K562 (cell line): ENCODE measurements at regions not wholly inside any gene's neighbourhood (a gene's known extent, or its start where the extent isn't known, plus 50 kb on each side); places are given as distances from the start of the nearest gene placed in this dataset.
A peak's percentile ranks its signal among the peaks of the same experiment; 100 is the strongest.

Experiments used
- ATAC-seq: fragments of 200-7000 bp; cut with Tn5 transposase; 3 replicates; pipeline ENCODE4 v1.9.1; 2020; ENCODE audit warnings: moderate library complexity
- BruUV-seq: library from RNA; stranded (reverse); fragments of 400-500 nt; replicated peaks from 2 replicates; lab custom pipeline; 2021; lab: Mats Ljungman, UMichigan
- CTCF ChIA-PET: fragments of 300-600 bp; formaldehyde crosslinking; extraction: SDS; loops from one replicate; lab custom pipeline; 2021; ENCODE audit warnings: low intra/inter-chr PET ratio; lab: Yijun Ruan, JAX
- POLR2A ChIA-PET: fragments of 300-600, 350-650 bp; sonication (Branson Sonifier 250); formaldehyde crosslinking; extraction: SDS; loops from one replicate; lab custom pipeline; 2021; ENCODE audit warnings: antibody characterized with exemption, inconsistent platforms; lab: Yijun Ruan, JAX
- DNase-seq, 4 experiments: peaks; one replicate each; pipeline versions ENCODE4 v3.0.0 to v3.0.0-alpha.2; 2011 to 2018; ENCODE audit warnings: low spot score in 3 of 4, mixed read lengths in 3 of 4; ENCODE audit errors: extremely low read depth in 1 of 4
- FAIRE-seq: peaks from 2 replicates; lab custom pipeline; 2011; peaks lifted over from hg19 to GRCh38; lab: Jason Lieb, UNC
- H2AFZ ChIP-seq: 2 replicates; pipeline ENCODE4 v1.6.0; 2011; ENCODE audit warnings: low read depth, low read length, control low read depth, inconsistent platforms
- H3K27ac ChIP-seq: fragments of 200-600 bp; 3 replicates; pipeline ENCODE4 v1.8.0; 2011; ENCODE audit warnings: low read depth, mild to moderate bottlenecking, control low read depth, inconsistent platforms, low read length, moderate library complexity, mixed read lengths; ENCODE audit errors: extremely low read depth
- H3K27me3 ChIP-seq, 2 experiments: fragments of 300-600 bp in 1 of 2; 2 replicates in 1 of 2; 3 replicates in 1 of 2; pipeline versions ENCODE4 v1.6.0 to v1.8.0; 2011; ENCODE audit warnings: inconsistent platforms in 2 of 2, low read length in 2 of 2, mild to moderate bottlenecking in 1 of 2, mixed read lengths in 1 of 2, moderate library complexity in 1 of 2; ENCODE audit not compliant: control insufficient read depth in 2 of 2, insufficient read depth in 2 of 2
- H3K36me3 ChIP-seq: fragments of 300-600 bp; 3 replicates; pipeline ENCODE4 v1.8.0; 2011; ENCODE audit warnings: mild to moderate bottlenecking, low read length, inconsistent platforms; ENCODE audit not compliant: control insufficient read depth, insufficient read depth
- H3K4me1 ChIP-seq, 2 experiments: fragments of 200-600 bp in 1 of 2; replicated peaks in 1 of 2; 2 replicates in 1 of 2; 3 replicates in 1 of 2; pipeline versions ENCODE4 v1.5.1 to v1.8.0; 2011; ENCODE audit warnings: inconsistent platforms in 2 of 2, low read length in 2 of 2, mild to moderate bottlenecking in 1 of 2, mixed read lengths in 1 of 2, moderate library complexity in 1 of 2; ENCODE audit not compliant: control insufficient read depth in 2 of 2, insufficient read depth in 2 of 2
- H3K4me2 ChIP-seq: 2 replicates; pipeline ENCODE4 v1.6.1; 2011; ENCODE audit warnings: low read length, control low read depth, inconsistent platforms, mixed read lengths; ENCODE audit not compliant: insufficient read depth
- H3K4me3 ChIP-seq: fragments of 200-600 bp; sonication (generic), shearing (Covaris generic); 2 replicates; pipeline ENCODE4 v1.5.1; 2016; ENCODE audit warnings: control low read depth, inconsistent platforms
- H3K79me2 ChIP-seq: fragments of 200-600 bp; 3 replicates; pipeline ENCODE4 v1.8.0; 2011; ENCODE audit warnings: low read length, inconsistent platforms; ENCODE audit not compliant: control insufficient read depth, insufficient read depth
- H3K9ac ChIP-seq, 2 experiments: 2 replicates each; pipeline versions ENCODE4 v1.6.0 to v1.6.1; 2011; ENCODE audit warnings: low read depth in 2 of 2, low read length in 2 of 2, control low read depth in 1 of 2, inconsistent platforms in 1 of 2, mild to moderate bottlenecking in 1 of 2, mixed read lengths in 1 of 2; ENCODE audit not compliant: insufficient read depth in 1 of 2
- H3K9me1 ChIP-seq: one replicate; pipeline ENCODE4 v1.6.0; 2011; ENCODE audit warnings: inconsistent platforms, mild to moderate bottlenecking, low read length, moderate library complexity; ENCODE audit not compliant: control insufficient read depth, insufficient read depth
- H3K9me3 ChIP-seq: replicated peaks from 2 replicates; pipeline ENCODE4 v1.5.1; 2011; ENCODE audit warnings: low read depth, low read length, inconsistent platforms; ENCODE audit not compliant: control insufficient read depth, insufficient read depth
- H4K20me1 ChIP-seq: replicated peaks from 2 replicates; pipeline ENCODE4 v1.6.1; 2011; ENCODE audit warnings: low read length, inconsistent platforms, mixed read lengths; ENCODE audit not compliant: control insufficient read depth, insufficient read depth
- ADNP ChIP-seq: fragments of 200-800 bp; sonication (Bioruptor generic); IDR thresholded peaks from 2 replicates; pipeline ENCODE4 v1.6.1; 2016; ENCODE audit warnings: missing genetic modification characterization, missing compliant biosample characterization
- E2F4 ChIP-seq: sonication (generic); formaldehyde crosslinking; IDR thresholded peaks from 2 replicates; pipeline ENCODE4 v1.8.0; 2022; ENCODE audit warnings: mild to moderate bottlenecking, low read depth, missing genetic modification reagents
- NELFE ChIP-seq: IDR thresholded peaks from 2 replicates; pipeline ENCODE4 v1.6.1; 2011; ENCODE audit warnings: mild to moderate bottlenecking; ENCODE audit not compliant: insufficient read depth, insufficient read length
- NR0B1 ChIP-seq: fragments of 450-650 bp; IDR thresholded peaks from one replicate; pipeline ENCODE4 v1.6.1; 2018; ENCODE audit warnings: mild to moderate bottlenecking, moderate library complexity; ENCODE audit not compliant: partially characterized antibody
- POLR2A ChIP-seq: fragments of 450-650 bp; conservative IDR thresholded peaks from 2 replicates; pipeline ENCODE4 v1.6.1; 2016
- SMC3 ChIP-seq: conservative IDR thresholded peaks from 2 replicates; pipeline ENCODE4 v1.6.1; 2011; ENCODE audit warnings: low read depth, low read length, improper control_type of control experiment; ENCODE audit not compliant: insufficient read depth
- TAF9B ChIP-seq: fragments of 450-650 bp; IDR thresholded peaks from 2 replicates; pipeline ENCODE4 v1.6.1; 2018; ENCODE audit warnings: mild to moderate bottlenecking; ENCODE audit not compliant: partially characterized antibody
- TSC22D4 ChIP-seq: fragments of 450-650 bp; IDR thresholded peaks from 2 replicates; pipeline ENCODE4 v1.6.1; 2016; ENCODE audit warnings: missing genetic modification characterization, missing biosample characterization, control low read depth
- UBTF ChIP-seq, 2 experiments: IDR thresholded peaks; 2 replicates each; pipeline ENCODE4 v1.6.1; 2012; ENCODE audit warnings: improper control_type of control experiment in 2 of 2, low read depth in 2 of 2, low read length in 2 of 2, borderline replicate concordance in 1 of 2
- WGBS: fragments of 100-300 bp; shearing (Covaris generic); methylation state at CpG from one replicate; pipeline ENCODE4 v1.1.6; 2016; ENCODE audit warnings: low coverage, mixed read lengths; ENCODE audit not compliant: insufficient coverage; ENCODE audit errors: missing lambda C conversion rate; 5-methylcytosine and 5-hydroxymethylcytosine counted together
- in situ Hi-C: fragments of 300-500 bp; cut with MboI; formaldehyde crosslinking; loops from 4 replicates; pipeline ENCODE4 v1.15.0; 2018; ENCODE audit warnings: inconsistent platforms, mixed read lengths
- intact Hi-C: fragments of 100-400 bp; cut with micrococcal nuclease; formaldehyde crosslinking; loops from 2 replicates; pipeline ENCODE4 v1.14.2; 2022

- Histone ChIP-seq H3K27me3 (peaks cover 3 to 28% of the 10 kb centered on the region in 2 experiments; a peak in 4 of 5 replicates), H3K9ac (no peak overlapping the region), H4K20me1 (no peaks in the 10 kb centered on the region), H3K79me2 (no peaks in the 10 kb centered on the region), H3K9me1 (no peaks in the 10 kb centered on the region), H3K27ac (no peak overlapping the region), H3K36me3 (no peaks in the 10 kb centered on the region), H3K4me3 (no peak overlapping the region), H3K4me1 (no peaks in the 10 kb centered on the region), H2AFZ (no peak overlapping the region), H3K4me2 (no peak overlapping the region), H3K9me3 (no peaks in the 10 kb centered on the region)
- in situ Hi-C loops (no loop called here), intact Hi-C loops (no loop called here)
- ATAC-seq (no peak), DNase-seq (no peak), FAIRE-seq (peak; percentile 88)
- POLR2A ChIA-PET = interaction anchor here (1.0 kb wide), 1 partner anchor 16 kb away, joined by 3 read pairs; no protein-coding TSS in a partner anchor
- TF ChIP-seq NELFE (no peak), TSC22D4 (tag) (no peak), POLR2A (no peak), E2F4 (CRISPR knock-in tag) (no peak), UBTF (IDR thresholded peaks at IDR 0.05; ENCODE audit: borderline replicate concordance in 1 of 2, low read depth in 2 of 2, low read length in 2 of 2) (no peak), NR0B1 (no peak), TAF9B (no peak), ADNP (tag) (no peak), SMC3 (no peak)
- CTCF ChIA-PET = no interaction called here
- 0% methylated on average over 2 of the region's 2 CpGs for WGBS
- BruUV-seq = no TSS peak
Measured at GRCh38 chr20:57031867-57032355, 234.5 kb downstream of the BMP7 start.
